WI38 (cell line): ENCODE measurements at regions not wholly inside any gene's neighbourhood (a gene's known extent, or its start where the extent isn't known, plus 50 kb on each side); places are given as distances from the start of the nearest gene placed in this dataset.

Source experiments
- H3K4me3 ChIP-seq: 2 replicates; pipeline ENCODE4 v1.5.1; 2011; ENCODE audit warnings: low read depth, mild to moderate bottlenecking, control low read depth, low read length
- TF ChIP-seq, protein P1 (sequence below): IDR thresholded peaks from 2 replicates; pipeline ENCODE4 v1.5.1; 2012; ENCODE audit warnings: low read depth, mild to moderate bottlenecking, control low read depth, low read length

DNA sequence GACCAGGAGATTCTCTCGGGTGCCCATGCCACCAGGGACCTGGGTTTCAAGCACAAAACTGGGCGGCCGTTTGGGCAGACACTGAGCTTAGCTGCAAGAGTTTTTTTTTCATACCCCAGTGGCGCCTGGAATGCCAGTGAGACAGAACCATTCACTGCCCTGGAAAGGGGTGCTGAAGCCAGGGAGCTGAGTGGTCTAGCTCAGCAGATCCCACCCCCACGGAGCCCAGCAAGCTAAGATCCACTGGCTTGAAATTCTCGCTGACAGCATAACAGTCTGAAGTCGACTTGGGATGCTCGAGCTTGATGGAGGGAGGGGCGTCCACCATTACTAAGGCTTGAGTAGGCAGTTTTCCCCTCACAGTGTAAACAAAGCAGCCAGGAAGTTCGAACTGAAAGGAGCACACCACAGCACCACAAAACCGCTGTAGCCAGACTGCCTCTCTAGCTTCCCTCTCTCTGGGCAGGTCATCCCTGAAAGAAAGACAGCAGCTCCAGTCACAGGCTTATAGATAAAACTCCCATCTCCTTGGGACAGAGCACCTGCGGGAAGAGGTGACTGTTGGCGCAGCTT lies 157.7 kb downstream of the GIPC2 start:
- H3K4me3 ChIP-seq = peak overlapping the region; percentile 33

DNA sequence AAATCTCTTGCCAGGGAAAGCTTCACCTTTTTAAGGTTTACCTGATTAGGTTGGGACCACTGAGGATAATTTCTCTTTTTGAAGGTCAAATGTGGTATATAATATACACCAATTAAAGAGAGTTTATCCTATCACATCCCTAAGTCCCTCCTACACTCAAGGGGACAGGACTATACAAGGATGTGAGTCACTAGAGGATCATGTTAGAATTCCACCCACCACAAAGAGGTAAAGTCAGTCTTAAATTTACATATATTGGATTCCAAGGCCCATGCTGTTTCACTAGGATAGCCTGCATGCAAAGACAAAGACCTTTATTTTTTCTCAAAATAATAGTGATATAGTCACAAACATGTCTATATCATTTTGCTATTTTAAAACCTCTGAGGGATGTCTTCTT lies 164.4 kb downstream of the GIPC2 start:
- no peak overlapping the region for H3K4me3 ChIP-seq
- TF ChIP-seq, protein P1, sequence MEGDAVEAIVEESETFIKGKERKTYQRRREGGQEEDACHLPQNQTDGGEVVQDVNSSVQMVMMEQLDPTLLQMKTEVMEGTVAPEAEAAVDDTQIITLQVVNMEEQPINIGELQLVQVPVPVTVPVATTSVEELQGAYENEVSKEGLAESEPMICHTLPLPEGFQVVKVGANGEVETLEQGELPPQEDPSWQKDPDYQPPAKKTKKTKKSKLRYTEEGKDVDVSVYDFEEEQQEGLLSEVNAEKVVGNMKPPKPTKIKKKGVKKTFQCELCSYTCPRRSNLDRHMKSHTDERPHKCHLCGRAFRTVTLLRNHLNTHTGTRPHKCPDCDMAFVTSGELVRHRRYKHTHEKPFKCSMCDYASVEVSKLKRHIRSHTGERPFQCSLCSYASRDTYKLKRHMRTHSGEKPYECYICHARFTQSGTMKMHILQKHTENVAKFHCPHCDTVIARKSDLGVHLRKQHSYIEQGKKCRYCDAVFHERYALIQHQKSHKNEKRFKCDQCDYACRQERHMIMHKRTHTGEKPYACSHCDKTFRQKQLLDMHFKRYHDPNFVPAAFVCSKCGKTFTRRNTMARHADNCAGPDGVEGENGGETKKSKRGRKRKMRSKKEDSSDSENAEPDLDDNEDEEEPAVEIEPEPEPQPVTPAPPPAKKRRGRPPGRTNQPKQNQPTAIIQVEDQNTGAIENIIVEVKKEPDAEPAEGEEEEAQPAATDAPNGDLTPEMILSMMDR = no peak

DNA sequence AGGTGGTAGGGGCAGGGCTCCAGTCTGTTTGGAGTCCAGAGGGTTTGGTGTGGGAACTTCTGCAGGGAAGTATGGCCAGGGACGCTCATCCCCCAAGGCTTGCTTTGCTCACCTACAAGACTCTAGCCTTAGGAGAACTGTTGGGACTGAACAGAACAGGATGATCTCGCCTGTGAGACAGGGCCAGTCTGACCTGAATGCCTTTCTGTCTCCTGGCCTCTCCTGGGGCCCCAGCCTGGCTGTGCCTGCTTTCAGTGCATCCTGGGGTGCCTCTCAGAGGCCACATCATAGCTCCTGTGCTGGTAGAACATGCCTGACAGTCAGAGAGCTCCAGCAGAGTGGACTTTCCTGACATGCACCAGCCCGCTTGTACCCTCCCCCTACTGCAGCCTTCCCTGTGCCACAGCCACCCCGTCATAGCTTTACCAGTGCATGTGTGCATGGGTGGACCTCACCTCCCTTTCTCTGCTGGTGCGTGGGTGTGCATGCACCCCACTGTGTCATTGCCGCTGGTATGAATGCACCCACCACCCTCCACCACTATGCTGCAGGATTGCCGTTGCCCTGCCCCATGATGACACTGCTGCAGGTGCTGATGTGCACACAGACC lies 165.8 kb downstream of the GIPC2 start:
- TF ChIP-seq, protein P1 = no peak
- H3K4me3 ChIP-seq = no peak overlapping the region

DNA sequence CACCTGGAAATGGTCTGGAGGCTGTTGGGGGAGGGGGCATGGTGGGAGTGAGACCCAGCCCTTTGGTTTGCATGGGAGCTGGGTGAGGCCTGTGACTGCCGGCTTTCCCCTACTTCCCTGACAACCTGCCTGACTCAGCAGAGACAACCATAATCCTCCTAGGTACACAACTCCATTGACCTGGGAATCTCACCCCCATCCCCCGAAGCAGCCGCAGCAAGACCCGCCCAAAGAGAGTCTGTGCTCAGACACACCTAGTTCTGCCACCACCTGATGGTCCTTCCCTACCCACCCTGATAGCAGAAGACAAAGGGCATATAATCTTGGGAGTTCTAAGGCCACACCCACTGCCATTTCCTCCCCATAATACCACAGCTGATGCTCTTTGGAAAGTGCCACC lies 168.6 kb downstream of the GIPC2 start:
- TF ChIP-seq, protein P1 = no peak
- H3K4me3 ChIP-seq = no peak overlapping the region

DNA sequence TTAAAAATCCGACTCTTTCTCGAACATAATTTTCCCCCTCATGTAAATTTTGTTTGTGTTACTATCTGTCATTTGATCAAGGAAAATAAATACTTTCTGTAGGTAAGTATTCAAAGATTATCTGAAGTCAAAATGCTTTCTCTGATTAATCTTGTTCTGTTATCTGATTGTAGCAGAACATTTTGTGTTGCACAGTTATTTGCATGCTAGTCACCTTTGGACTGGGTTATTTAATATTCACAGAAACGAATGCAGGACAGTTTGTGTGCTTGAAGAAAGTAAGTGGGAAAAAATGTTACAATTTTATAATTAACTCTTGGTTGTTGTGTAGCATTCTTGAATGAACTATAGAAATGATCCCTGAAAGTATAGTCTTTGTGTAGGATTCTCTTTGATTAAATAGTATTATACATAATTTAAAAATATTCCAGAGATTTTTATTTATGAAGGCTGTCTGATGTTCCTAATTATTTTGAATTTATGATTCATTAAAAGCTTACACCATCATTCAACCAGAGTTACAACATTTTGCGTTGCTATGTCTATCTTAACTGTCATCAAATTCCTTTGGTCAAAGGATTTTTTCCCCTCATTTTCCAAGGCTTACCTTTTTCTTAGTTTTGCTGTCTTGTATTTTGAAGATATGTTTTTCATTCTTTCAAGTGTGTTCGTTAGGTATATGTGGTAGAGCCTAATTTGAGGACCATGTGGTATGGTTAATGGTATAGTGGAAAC lies 176.6 kb downstream of the GIPC2 start:
- TF ChIP-seq, protein P1 = no peak
- H3K4me3 ChIP-seq = no peak overlapping the region

DNA sequence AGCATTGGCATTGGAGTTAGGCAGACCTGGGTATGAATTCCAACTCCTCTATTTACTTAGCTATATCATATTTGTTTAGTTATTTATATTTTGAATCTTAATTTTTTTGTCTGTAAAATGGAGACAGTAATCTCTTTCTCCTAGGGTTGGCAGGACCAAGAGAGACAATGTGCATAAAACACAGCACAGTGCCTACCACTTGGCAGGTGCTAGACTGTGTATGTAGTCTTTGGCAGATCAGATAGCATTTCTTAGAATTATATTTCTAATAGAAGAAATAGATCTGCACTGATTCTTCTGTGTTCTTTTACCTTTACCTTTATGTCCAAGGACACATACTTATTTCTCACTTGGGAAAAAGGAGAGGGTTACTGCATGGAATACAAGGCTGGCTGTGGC lies 177.2 kb downstream of the GIPC2 start:
- no peak overlapping the region for H3K4me3 ChIP-seq
- TF ChIP-seq, protein P1 = no peak

DNA sequence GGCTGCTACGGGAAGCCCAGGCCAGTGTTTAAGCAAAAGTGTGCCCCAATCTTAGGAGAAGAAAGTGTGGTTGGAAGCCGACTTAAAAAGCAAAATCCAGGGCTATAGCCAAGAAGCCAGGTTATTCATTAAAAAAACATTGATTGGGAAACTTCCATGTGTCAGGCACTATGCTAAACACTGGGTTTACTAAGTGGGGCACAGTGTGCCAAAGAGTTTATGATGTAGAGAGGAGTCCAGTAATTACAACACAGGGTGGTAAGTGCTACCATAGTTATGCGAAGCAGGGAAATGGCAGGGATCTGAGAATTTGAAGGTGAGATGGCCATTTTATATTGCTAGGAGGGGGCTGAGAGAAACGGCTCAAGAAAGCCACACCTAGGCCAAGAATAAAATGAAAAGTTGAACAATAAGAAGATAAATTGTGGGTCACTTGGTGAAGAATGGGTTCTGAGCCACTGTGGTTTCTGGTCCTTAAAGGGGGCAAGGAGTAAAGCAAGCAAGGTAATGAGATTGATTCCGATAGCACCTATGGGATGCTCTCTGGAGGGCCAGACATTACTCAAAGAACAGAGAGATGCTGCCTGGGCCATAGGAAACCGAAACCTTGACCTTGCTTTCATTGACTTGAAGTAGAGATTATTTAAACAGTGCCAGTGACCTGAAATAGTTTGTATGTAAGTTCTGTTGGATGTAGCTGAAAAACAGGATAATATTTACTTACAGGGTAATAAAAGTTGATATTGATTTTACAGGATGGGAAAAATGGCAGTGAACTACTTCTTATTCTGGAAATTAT lies 177.8 kb downstream of the GIPC2 start:
- TF ChIP-seq, protein P1 = no peak
- H3K4me3 ChIP-seq = no peak overlapping the region
